ENCODE measurements at regions not wholly inside any gene's neighbourhood (a gene's known extent, or its start where the extent isn't known, plus 50 kb on each side); places are given as distances from the start of the nearest gene placed in this dataset.

DNA sequence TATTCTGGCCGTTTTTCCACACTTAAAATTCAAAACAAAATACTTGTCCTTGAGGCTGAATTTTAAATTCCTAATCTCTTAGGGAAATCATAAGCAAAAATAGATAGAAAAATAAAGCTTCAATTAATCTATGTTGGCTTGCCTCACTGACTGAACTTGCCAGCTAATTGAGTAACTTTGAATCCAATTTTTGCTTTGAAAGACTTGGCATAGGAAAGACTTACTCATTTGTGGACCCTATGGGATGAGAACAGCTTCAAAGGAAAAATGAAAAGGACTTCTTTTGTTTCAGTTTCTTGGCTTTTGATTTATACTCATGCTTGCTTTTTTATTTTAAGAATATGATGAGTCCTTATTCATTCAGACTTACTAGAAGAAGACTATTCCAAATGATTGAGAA lies 370.7 kb upstream of the RARB start:
- TF ChIP-seq, protein P1, sequence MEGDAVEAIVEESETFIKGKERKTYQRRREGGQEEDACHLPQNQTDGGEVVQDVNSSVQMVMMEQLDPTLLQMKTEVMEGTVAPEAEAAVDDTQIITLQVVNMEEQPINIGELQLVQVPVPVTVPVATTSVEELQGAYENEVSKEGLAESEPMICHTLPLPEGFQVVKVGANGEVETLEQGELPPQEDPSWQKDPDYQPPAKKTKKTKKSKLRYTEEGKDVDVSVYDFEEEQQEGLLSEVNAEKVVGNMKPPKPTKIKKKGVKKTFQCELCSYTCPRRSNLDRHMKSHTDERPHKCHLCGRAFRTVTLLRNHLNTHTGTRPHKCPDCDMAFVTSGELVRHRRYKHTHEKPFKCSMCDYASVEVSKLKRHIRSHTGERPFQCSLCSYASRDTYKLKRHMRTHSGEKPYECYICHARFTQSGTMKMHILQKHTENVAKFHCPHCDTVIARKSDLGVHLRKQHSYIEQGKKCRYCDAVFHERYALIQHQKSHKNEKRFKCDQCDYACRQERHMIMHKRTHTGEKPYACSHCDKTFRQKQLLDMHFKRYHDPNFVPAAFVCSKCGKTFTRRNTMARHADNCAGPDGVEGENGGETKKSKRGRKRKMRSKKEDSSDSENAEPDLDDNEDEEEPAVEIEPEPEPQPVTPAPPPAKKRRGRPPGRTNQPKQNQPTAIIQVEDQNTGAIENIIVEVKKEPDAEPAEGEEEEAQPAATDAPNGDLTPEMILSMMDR (IDR thresholded peaks at IDR 0.05), result no peak
- no peak for TF ChIP-seq POLR2A (IDR thresholded peaks at IDR 0.05)
